ENCODE measurements at regions not wholly inside any gene's neighbourhood (a gene's known extent, or its start where the extent isn't known, plus 50 kb on each side); places are given as distances from the start of the nearest gene placed in this dataset.

DNA sequence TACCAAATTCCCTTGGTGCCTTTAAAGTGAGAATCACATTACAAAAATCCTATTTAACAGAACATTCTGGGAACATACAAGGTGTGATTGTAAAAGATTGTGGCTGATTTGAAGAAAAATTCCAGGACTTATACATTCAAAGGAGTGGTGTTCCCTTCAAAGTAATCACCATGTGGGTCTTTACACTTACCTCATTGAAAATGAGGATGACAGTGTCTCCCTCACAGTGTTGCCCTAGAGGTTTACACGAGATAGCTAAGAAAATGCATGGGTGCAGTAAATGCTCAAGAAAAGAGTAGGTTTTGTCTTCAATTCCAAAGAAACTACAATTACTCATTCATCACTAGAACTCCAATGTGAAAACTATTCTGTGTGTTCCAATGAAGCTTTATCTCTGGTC lies 331.5 kb downstream of the SLC4A3 start:
- DNase-seq (ENCODE audit: low read depth): no peak
- in situ Hi-C loops (cut with HindIII; ENCODE audit: low pct_unique_long_range_greater_than_20kb, low sequenced_read_pairs): no loop called here

DNA sequence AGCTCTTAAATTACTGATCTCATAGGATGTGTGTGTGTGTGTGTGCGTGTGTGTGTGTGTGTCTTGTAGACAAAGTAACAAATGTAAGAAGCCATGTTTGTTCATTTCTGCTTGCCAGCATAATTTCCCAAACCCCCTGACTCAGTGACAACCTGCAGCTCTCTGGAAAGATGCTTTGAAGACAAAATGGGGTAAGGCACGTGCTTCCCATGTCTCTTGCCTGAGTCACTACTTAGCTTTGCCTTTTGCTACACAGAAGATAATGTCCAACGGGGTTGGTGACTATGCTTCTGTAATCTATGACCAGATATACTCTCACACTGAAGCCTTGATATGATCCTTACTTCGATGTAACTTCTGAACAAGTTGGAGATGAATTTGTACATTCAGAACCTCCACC lies 332.0 kb downstream of the SLC4A3 start:
- no peak for DNase-seq (ENCODE audit: low read depth)
- in situ Hi-C loops (cut with HindIII; ENCODE audit: low pct_unique_long_range_greater_than_20kb, low sequenced_read_pairs): no loop called here

DNA sequence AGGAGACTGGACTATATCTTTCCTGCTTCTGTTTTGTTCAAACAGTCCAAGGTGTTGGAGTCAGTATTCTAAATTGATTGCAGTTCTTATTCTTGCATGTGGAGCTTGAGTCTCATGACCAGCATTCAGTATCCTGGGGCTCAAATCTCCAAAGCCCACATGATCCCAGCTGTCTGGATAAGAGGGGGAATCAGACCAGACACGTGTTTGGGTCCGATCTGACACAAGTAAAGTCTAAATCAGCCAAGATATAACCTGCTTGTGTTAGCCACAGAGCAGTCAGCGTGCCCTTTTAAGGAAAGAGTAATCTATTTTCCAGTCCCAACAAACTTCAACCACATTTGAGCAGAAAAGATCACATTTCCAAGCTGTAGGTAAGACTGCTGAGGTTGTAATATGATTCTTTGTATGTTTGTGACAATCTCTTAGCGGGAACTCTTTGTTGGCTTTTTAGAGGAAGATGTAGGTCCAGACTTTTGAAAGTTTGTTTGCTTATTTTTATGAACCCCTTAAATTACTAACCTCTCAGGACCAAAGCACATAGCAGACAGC lies 334.6 kb downstream of the SLC4A3 start:
- DNase-seq (ENCODE audit: low read depth): no peak
- in situ Hi-C loops (cut with HindIII; ENCODE audit: low pct_unique_long_range_greater_than_20kb, low sequenced_read_pairs): no loop called here

DNA sequence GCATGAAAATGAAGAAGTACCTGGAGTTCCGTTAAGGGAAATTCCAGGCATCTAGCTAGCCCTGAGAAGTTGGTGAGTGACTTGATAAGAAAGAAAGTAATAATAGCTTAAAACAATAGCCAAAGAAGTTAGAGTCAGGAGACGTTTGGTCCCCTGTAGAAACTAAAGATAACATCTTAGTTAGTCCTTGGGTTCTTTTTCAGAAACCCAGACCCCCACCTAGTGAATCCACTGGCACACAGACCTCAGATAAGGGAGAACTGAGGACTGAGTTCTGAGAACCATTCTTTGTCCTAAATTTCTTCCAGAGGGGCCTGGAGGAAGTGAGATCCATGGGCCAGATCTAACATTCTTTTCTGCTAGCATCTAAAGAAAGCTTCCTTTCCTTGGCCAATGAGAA lies 335.4 kb downstream of the SLC4A3 start:
- no peak for DNase-seq (ENCODE audit: low read depth)
- in situ Hi-C loops (cut with HindIII; ENCODE audit: low pct_unique_long_range_greater_than_20kb, low sequenced_read_pairs): no loop called here

DNA sequence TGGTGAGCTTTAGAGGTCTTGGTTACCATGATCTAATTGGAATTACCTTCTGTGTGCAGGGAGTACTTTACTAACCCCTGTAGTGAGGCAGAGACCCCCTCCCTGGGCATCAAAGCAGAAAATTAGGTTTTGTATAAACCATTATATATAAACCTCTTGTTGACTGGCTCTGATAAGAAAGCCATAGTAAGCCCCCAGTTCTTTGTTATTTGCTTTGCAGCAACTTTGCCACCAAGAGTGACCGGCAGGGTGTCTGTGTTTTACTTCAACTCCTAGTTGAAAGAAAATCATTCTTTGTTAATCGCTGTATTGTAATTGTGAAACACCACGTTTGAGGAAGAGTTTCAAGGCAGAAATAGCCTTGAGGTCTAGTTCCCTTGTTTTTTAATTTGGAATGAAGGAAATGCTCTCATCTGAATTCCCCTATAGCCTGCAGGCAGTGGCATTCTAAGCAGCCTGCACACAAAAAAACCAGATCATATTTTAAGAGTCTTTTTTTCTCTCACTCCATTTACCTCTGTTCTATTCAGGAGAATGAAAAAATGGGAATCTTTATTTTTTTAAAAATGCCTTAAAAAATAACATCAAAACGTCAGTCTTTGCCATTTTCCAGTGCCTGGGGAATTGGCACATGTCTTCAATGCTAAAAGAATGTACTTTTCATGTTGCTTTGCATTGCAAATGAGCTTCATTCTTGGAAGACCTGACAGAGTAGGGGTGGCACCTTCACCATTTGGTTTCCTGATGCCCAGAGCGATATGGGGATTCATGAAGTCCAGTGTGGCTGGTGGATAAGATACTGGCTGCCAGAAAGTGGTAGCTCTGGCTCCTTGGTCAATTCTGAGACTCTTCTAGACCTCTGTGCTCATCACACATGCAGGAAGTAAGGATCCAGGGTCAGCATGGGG lies 338.1 kb downstream of the SLC4A3 start:
- DNase-seq (ENCODE audit: low read depth): no peak
- in situ Hi-C loops (cut with HindIII; ENCODE audit: low pct_unique_long_range_greater_than_20kb, low sequenced_read_pairs): no loop called here

DNA sequence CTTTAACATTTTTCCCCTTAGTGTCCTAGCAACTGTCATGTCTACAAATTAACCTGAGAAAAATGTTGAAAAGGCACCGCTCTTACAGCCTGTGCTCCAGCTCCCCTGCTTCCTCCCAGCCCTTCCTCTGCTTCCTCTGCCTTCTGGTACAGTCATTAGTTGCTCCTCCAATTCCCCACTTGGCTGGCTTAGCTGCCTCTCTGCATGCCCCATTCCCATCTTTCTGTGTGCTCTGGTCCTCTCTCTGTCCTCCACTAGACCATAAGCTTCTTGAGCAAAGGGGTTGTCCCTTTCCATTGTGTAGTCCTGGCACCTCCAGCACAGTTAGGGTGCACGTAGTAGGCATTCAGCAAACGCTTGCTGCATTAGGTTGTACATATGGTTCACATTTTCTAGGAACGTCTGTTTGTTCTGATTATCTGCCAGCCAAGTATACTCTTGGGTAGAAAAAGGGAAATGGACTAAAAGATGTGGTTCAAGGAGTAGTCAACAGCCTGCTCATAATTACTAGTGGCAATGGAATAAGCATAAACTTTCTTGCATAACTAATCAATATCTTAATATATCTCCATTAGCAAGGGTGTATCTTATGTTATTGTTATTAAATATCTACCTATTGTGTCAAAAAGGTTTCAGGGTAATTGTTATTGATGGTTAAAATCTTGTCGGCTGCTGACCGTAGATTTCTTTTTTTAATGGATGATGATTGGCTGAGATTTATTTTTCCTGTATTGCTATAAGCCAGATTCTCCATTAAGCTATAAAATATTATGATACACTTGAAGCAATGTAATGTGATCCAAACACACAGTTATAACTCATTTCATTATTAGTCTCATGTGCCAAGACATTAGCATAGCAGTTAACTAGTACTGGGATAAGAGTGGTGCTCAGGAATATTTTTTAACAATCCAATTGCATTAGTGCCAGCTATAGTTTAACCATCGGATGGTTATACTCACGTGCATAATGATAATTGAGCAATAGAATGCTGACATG lies 340.1 kb downstream of the SLC4A3 start:
- no peak for DNase-seq (ENCODE audit: low read depth)
- in situ Hi-C loops (cut with HindIII; ENCODE audit: low pct_unique_long_range_greater_than_20kb, low sequenced_read_pairs): no loop called here

DNA sequence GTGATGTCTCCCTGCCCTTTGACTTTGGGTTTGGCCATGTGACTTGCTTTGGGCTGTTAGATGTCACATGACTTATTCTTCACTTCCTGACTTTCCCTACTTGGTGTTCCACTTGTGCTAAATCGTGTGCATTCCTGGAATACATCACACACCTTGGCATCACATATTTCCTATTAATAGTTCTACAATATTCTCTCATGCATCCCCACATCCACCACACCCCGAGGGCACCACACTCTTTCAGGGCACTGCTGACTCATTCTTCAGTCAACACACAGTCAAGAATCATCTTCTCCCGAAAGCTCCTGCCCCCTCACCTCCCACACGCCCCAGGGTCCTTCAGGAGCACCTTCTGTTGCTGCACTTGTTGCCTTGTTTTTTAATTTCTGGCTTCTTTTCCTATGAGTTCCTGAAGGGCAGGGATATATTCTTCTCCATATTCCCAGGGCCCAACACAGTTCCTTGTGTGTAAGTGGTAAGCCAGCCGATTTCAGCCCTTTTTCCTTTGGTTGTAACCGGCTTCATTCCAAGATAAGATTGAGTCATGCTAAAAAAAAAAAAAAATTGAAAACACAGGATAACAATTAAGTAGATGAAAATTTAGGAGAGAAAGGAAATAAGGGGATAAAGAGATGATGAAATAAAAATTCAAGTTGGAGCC lies 341.4 kb downstream of the SLC4A3 start:
- peak; percentile 12 for DNase-seq (ENCODE audit: low read depth)
- in situ Hi-C loops (cut with HindIII; ENCODE audit: low pct_unique_long_range_greater_than_20kb, low sequenced_read_pairs): no loop called here

DNA sequence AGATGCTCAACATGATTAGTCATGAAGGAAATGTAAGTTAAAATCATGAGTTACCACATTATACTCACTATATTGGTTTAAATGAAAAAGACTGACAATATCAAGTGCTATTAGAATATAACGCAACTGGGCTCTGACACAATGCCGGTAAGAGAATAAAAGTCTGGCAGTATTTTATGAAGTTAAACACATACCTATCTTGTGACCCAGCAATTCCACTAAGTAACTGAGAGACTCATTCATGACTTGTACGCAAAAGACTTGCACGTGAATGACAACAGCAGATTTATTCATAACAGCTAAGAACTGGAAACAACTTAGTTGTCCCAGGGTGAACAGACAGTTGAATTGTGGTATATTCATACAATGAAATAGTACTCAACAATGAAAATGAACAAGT lies 342.1 kb downstream of the SLC4A3 start:
- in situ Hi-C loops (cut with HindIII; ENCODE audit: low pct_unique_long_range_greater_than_20kb, low sequenced_read_pairs): no loop called here
- DNase-seq (ENCODE audit: low read depth): no peak

DNA sequence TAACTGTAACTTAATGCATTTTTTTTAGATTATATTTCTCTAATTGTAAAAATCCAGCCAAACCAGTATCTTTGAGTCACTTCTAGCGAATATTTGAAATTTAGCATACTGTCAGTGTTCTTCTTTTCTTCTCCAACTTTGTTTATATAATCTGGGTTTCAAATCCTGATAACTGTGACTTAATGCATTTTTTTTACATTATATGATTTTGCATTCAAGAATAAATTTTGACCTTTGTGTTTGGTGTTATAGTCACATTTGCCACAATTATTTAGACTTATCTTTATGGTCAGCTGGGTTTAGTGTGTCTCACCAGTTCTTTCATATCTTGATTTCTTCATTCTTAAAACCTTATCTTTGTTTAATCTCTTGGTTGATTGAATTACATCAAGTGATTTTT lies 345.7 kb downstream of the SLC4A3 start:
- in situ Hi-C loops (cut with HindIII; ENCODE audit: low pct_unique_long_range_greater_than_20kb, low sequenced_read_pairs): no loop called here
- no peak for DNase-seq (ENCODE audit: low read depth)

DNA sequence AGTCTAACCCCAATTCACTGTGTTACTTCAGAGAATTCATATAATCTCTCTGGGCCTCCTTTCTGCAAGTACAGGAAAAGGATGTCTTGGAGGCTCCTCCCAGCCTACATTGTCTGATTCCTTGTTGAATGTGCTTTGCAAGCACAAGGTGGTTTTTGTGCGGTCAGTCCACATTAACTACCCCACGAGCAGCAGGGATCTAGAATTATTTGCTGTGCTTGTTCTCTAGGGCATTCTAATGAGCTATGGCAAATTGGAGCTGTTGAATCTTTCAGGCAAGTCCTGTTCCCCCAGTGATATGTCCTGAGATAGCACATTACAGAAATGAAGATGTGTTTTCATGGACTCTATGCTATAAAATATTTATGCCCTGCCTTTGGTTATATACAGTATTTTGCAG lies 349.4 kb downstream of the SLC4A3 start:
- in situ Hi-C loops (cut with HindIII; ENCODE audit: low pct_unique_long_range_greater_than_20kb, low sequenced_read_pairs): no loop called here
- DNase-seq (ENCODE audit: low read depth): no peak

DNA sequence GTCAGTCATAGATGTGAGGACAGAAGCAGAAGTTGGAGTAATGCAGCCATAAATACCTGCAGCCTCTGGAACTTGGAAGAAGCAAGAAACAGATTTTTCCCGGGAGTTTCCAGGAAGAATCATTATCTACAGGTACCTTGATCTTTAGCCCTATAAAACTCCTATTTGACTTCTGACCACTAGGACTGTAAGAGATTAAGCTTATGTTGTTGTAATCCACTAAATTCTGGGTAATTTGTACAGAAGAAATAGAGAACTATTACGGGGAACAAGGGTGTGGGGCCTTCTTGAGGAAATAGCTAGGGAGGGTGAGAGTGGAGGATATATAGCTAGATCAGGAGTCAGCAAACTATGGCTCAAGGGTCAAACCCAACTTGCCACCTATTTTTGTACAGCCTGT lies 353.2 kb downstream of the SLC4A3 start:
- DNase-seq (ENCODE audit: low read depth): no peak
- in situ Hi-C loops (cut with HindIII; ENCODE audit: low pct_unique_long_range_greater_than_20kb, low sequenced_read_pairs): no loop called here

DNA sequence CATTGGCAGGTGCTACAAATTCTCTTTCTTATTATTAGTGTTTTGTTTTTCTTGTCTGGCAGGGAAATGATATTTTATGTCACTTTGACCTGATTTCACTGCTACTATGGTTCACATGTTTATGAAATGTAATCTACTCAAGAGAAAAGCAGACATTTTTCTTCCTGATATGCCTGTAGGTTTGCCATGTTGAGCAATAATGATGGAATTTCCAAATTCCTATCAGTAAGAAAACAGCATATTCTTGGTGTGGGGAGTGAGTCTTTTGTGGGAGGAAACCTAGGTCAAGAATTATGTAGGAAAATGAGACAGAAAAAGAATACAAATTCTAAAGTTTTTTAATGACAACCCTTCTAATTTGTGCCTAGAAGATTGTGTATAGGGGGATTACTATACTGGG lies 356.4 kb downstream of the SLC4A3 start:
- no peak for DNase-seq (ENCODE audit: low read depth)
- in situ Hi-C loops (cut with HindIII; ENCODE audit: low pct_unique_long_range_greater_than_20kb, low sequenced_read_pairs): no loop called here

DNA sequence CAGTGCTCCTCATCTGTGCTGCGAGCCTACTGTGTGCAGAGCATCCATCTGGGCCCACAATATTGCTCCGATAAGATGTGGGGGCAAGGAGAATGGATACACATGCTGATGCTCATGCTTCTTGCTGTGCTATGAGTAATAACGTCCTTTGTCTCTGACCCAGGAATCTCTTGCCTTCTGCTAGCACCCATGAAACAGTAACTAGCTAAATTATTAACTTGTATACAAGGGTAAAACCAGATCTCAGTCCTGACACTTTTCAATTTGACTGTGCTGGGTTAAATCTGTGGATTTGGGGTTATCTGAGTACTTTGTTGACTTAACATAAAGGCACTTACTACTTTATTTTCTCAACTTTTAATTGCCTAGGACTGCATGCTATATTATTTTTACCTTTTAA lies 357.6 kb downstream of the SLC4A3 start:
- no peak for DNase-seq (ENCODE audit: low read depth)
- in situ Hi-C loops (cut with HindIII; ENCODE audit: low pct_unique_long_range_greater_than_20kb, low sequenced_read_pairs): no loop called here

DNA sequence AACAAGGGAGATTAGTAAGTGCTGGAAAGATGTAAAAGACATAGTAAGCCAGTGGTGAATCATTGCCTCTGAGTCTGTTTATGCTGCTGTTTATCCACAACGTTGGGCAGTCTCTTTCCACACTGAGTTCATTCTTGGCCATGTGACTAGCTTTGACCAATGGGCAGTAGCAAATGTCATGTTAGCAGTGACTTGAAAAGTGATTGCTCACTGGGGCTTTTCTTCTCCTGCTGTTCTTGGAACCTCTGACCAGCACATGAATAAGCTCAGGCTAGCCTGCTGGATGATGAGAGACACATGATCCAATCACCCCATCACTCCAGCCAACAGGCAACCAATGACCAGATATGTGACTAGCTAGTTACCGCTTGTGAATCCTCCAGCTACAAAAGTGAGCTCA lies 360.4 kb downstream of the SLC4A3 start:
- in situ Hi-C loops (cut with HindIII; ENCODE audit: low pct_unique_long_range_greater_than_20kb, low sequenced_read_pairs): no loop called here
- peak; percentile 82 for DNase-seq (ENCODE audit: low read depth)

DNA sequence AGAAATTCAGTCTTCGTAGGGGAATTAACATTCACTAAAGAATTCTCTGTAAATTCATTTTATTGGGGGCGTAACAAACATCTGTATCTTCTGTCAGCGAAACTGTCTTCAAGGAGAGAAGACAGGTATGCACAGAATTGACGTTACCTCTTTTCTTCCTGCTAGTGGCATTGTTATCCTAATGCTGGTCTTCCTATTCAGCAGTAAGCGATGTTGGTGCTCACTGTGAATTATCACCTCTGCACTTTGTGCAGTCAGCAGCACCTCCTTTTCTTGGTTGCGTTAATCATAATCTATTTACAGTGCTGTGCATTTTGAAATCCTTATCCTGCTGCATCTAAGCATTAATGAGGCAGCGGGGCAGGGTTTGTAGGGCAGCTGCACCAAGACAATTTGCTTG lies 362.3 kb downstream of the SLC4A3 start:
- no peak for DNase-seq (ENCODE audit: low read depth)
- in situ Hi-C loops (cut with HindIII; ENCODE audit: low pct_unique_long_range_greater_than_20kb, low sequenced_read_pairs): no loop called here

DNA sequence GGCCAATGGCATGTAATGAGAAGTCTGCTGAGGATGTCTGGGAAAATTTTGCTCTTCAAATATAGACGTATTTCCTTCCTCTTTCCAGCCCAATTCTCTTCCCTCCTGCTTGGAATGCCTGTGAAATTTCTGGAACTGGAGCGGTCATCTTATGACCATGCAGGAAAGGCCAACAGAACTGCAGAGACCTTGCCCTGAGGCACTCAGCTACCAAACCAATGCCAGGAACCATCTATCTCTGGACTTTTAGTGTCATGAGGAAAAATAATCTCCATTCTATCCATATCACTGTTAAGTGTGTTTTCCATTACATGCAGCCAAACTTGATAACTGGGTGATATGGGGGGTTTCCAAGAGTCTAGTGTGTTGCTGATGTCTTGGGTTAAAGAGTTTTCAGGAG lies 363.7 kb downstream of the SLC4A3 start:
- in situ Hi-C loops (cut with HindIII; ENCODE audit: low pct_unique_long_range_greater_than_20kb, low sequenced_read_pairs): no loop called here
- DNase-seq (ENCODE audit: low read depth): no peak

DNA sequence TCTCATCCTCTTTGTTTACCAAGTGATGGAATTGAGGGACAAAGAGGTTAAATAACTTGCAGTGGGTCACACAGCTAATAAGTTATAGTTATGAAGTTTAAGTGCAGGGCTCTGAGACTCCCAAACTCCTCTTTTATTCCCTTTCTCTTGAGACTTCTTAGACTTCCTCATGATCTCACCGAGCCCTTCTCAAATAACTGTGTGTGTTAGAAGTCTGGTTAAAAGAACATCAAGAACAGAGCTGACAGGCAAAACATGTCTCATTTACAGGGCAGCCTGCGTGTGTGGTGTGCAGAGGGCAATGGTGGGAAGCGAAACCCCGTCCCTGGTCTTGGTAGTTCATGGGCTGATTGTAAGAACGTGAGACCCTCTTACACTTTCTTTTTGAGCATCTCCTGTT lies 368.0 kb downstream of the SLC4A3 start:
- in situ Hi-C loops (cut with HindIII; ENCODE audit: low pct_unique_long_range_greater_than_20kb, low sequenced_read_pairs): no loop called here
- no peak for DNase-seq (ENCODE audit: low read depth)

DNA sequence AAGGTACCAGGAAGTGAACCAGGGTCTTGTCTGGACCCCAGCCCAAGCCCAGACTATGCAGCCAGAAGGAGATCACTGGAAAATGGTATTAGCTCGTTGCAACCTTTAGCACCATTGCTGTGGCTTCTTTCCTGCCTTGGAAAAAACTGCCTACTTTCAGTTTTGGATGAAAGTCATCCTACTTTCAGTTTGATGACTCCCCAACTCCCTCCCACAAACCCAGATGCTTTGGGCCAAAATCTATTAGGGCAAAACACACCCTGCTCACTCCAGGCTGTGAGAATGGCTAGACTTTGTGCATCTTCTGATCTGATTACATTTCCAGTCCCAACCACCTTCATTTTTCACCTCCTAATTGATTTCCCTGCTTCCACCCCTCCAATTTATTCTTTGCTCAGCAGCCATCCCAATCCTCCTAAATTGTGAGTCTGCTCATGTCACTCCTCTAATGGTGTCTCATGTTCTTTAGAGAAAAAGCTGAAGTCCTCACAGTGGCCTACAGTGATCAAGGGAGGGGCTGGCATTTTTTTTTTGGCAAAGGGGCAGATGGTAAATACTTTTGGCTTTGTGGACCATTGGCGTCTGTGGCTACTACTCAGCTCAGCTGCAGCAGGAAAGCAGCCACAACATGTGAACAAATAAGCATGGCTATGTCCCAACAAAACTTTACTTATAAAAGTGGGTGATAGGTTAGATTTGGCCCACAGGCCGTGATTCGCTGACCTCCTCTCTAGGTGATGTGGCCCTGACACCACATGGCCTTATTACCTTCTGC lies 368.7 kb downstream of the SLC4A3 start:
- no peak for DNase-seq (ENCODE audit: low read depth)
- in situ Hi-C loops (cut with HindIII; ENCODE audit: low pct_unique_long_range_greater_than_20kb, low sequenced_read_pairs): no loop called here
